HepG2 (cell line): ENCODE measurements at regions not wholly inside any gene's neighbourhood (a gene's known extent, or its start where the extent isn't known, plus 50 kb on each side); places are given as distances from the start of the nearest gene placed in this dataset.

ENCODE experiments used
- ATAC-seq: fragments of 200-7000 bp; cut with Tn5 transposase; 3 replicates; pipeline ENCODE4 v1.9.1; 2020; ENCODE audit warnings: mild to moderate bottlenecking, moderate library complexity
- BruUV-seq: library from RNA; stranded (reverse); fragments of 400-500 nt; replicated peaks from 2 replicates; lab custom pipeline; 2021; lab: Mats Ljungman, UMichigan
- CTCF ChIA-PET: fragments of 300-600 bp; formaldehyde crosslinking; extraction: SDS; loops from one replicate; lab custom pipeline; 2021; ENCODE audit warnings: low total read pairs, inconsistent platforms, low intra/inter-chr PET ratio; lab: Yijun Ruan, JAX
- POLR2A ChIA-PET: fragments of 350-600 bp; sonication (Branson Sonifier 250); formaldehyde crosslinking; loops from one replicate; lab custom pipeline; 2020; ENCODE audit warnings: antibody characterized with exemption, inconsistent platforms; lab: Yijun Ruan, JAX
- DNase-seq: peaks from one replicate; pipeline ENCODE4 v3.0.0-alpha.2; 2015; ENCODE audit warnings: low spot score
- FAIRE-seq: peaks from 3 replicates; lab custom pipeline; 2011; peaks lifted over from hg19 to GRCh38; lab: Jason Lieb, UNC
- H2AFZ ChIP-seq: one replicate; pipeline ENCODE4 v1.6.1; 2011; ENCODE audit warnings: low read length, inconsistent platforms
- H3K27ac ChIP-seq: fragments of 300-600 bp; 3 replicates; pipeline ENCODE4 v1.8.0; 2011; ENCODE audit warnings: mixed run types, mild to moderate bottlenecking, mixed read lengths, low read length, inconsistent platforms; ENCODE audit not compliant: insufficient read depth; ENCODE audit errors: extremely low read length
- H3K27me3 ChIP-seq, 2 experiments: fragments of 200-600 bp in 1 of 2; 2 replicates in 1 of 2; 3 replicates in 1 of 2; pipeline versions ENCODE4 v1.6.0 to v1.8.0; 2011; ENCODE audit warnings: low read length in 2 of 2, mild to moderate bottlenecking in 2 of 2, moderate library complexity in 2 of 2, inconsistent platforms in 1 of 2; ENCODE audit not compliant: insufficient read depth in 2 of 2, control insufficient read depth in 1 of 2
- H3K36me3 ChIP-seq, 2 experiments: fragments of 200-600 bp in 1 of 2; replicated peaks in 1 of 2; 2 replicates in 1 of 2; 3 replicates in 1 of 2; pipeline versions ENCODE4 v1.5.1 to v1.8.0; 2011; ENCODE audit warnings: low read length in 2 of 2, inconsistent platforms in 1 of 2; ENCODE audit not compliant: insufficient read depth in 2 of 2, control insufficient read depth in 1 of 2
- H3K4me1 ChIP-seq: 2 replicates; pipeline ENCODE4 v1.5.1; 2012; ENCODE audit warnings: low read length, inconsistent platforms; ENCODE audit not compliant: insufficient read depth
- H3K4me2 ChIP-seq: 2 replicates; pipeline ENCODE4 v1.6.0; 2011; ENCODE audit warnings: low read depth, low read length, inconsistent platforms
- H3K4me3 ChIP-seq, 3 experiments: fragments of 200-600 bp in 1 of 3; sonication (generic), shearing (Covaris generic) in 1 of 3; replicated peaks in 1 of 3; 2 replicates each; pipeline ENCODE4 v1.5.1; 2011 to 2016; ENCODE audit warnings: low read length in 3 of 3, inconsistent platforms in 2 of 3, low read depth in 2 of 3, mild to moderate bottlenecking in 2 of 3, control low read depth in 1 of 3, mixed read lengths in 1 of 3; ENCODE audit not compliant: insufficient read depth in 1 of 3
- H3K79me2 ChIP-seq: one replicate; pipeline ENCODE4 v1.6.1; 2011; ENCODE audit warnings: low read length, inconsistent platforms; ENCODE audit not compliant: insufficient read depth
- H3K9ac ChIP-seq: 2 replicates; pipeline ENCODE4 v1.6.0; 2011; ENCODE audit warnings: mild to moderate bottlenecking, low read depth, low read length, inconsistent platforms; ENCODE audit not compliant: insufficient read depth
- H3K9me3 ChIP-seq: 2 replicates; pipeline ENCODE4 v1.5.1; 2012; ENCODE audit warnings: mild to moderate bottlenecking, low read length
- H4K20me1 ChIP-seq: 2 replicates; pipeline ENCODE4 v1.6.0; 2011; ENCODE audit warnings: inconsistent platforms, mild to moderate bottlenecking, low read length, moderate library complexity; ENCODE audit not compliant: insufficient read depth
- CBX5 ChIP-seq: sonication (generic); formaldehyde crosslinking; IDR thresholded peaks from 2 replicates; pipeline ENCODE4 v1.4.0; 2020; ENCODE audit warnings: missing genetic modification reagents, borderline replicate concordance
- EP300 ChIP-seq, 3 experiments: sonication (generic) in 1 of 3; formaldehyde crosslinking in 1 of 3; IDR thresholded peaks; 2 replicates each; pipeline versions ENCODE4 v1.5.1 to v1.6.1; 2011 to 2020; ENCODE audit warnings: low read depth in 2 of 3, low read length in 2 of 3, borderline replicate concordance in 1 of 3, improper control_type of control experiment in 1 of 3, mild to moderate bottlenecking in 1 of 3, missing genetic modification reagents in 1 of 3, moderate library complexity in 1 of 3
- ETS1 ChIP-seq: sonication (generic); formaldehyde crosslinking; IDR thresholded peaks from 2 replicates; pipeline ENCODE4 v1.4.0; 2020; ENCODE audit warnings: missing genetic modification reagents
- FOXK1 ChIP-seq: sonication (generic); formaldehyde crosslinking; IDR thresholded peaks from 2 replicates; pipeline ENCODE4 v1.4.0; 2020; ENCODE audit warnings: low read depth, missing genetic modification reagents, borderline replicate concordance
- GABPB1 ChIP-seq: IDR thresholded peaks from 2 replicates; pipeline ENCODE4 v1.6.1; 2016; ENCODE audit warnings: mild to moderate bottlenecking, missing genetic modification reagents, moderate library complexity, missing compliant biosample characterization
- JUNB ChIP-seq: sonication (generic); formaldehyde crosslinking; IDR thresholded peaks from 2 replicates; pipeline ENCODE4 v1.8.0; 2022; ENCODE audit warnings: missing genetic modification reagents, mild to moderate bottlenecking, borderline replicate concordance
- MAFF ChIP-seq: IDR thresholded peaks from 2 replicates; pipeline ENCODE4 v1.6.1; 2011; ENCODE audit warnings: low read depth, low read length, improper control_type of control experiment
- PLRG1 ChIP-seq: fragments of 450-650 bp; conservative IDR thresholded peaks from 2 replicates; pipeline ENCODE4 v1.6.1; 2016
- RCOR2 ChIP-seq: IDR thresholded peaks from 2 replicates; pipeline ENCODE4 v1.6.1; 2016; ENCODE audit warnings: missing biosample characterization, missing genetic modification reagents
- SSRP1 ChIP-seq: IDR thresholded peaks from 2 replicates; pipeline ENCODE4 v1.6.1; 2016; ENCODE audit warnings: control low read depth
- ZBTB42 ChIP-seq: sonication (generic); formaldehyde crosslinking; IDR thresholded peaks from 2 replicates; pipeline ENCODE4 v1.5.0; 2020; ENCODE audit warnings: mild to moderate bottlenecking, missing genetic modification reagents
- ZFP37 ChIP-seq: sonication (generic); formaldehyde crosslinking; IDR thresholded peaks from 2 replicates; pipeline ENCODE4 v1.4.0; 2020; ENCODE audit warnings: missing genetic modification reagents, borderline replicate concordance
- ZNF205 ChIP-seq: IDR thresholded peaks from 2 replicates; pipeline ENCODE4 v1.6.1; 2018; ENCODE audit warnings: missing biosample characterization, missing genetic modification reagents
- ZNF333 ChIP-seq: sonication (generic); formaldehyde crosslinking; IDR thresholded peaks from 2 replicates; pipeline ENCODE4 v1.4.0; 2020; ENCODE audit warnings: mild to moderate bottlenecking, missing genetic modification reagents, borderline replicate concordance
- ZNF513 ChIP-seq: sonication (generic); formaldehyde crosslinking; conservative IDR thresholded peaks from 2 replicates; pipeline ENCODE4 v1.5.0; 2020; ENCODE audit warnings: missing genetic modification reagents
- WGBS: methylation state at CpG from one replicate; pipeline ENCODE4 v1.1.6; 2017; ENCODE audit warnings: low lambda C conversion rate; 5-methylcytosine and 5-hydroxymethylcytosine counted together
- in situ Hi-C: cut with HindIII; loops from 2 replicates; pipeline ENCODE4 v1.10.0; 2017; ENCODE audit warnings: low pct_unique_long_range_greater_than_20kb; ENCODE audit not compliant: extremely low pct_ligation_motif_present
- intact Hi-C: fragments of 100-400 bp; cut with micrococcal nuclease; formaldehyde crosslinking; loops from one replicate; pipeline ENCODE4 v1.10.0; 2022; ENCODE audit not compliant: unreplicated experiment

- TF ChIP-seq MAFF (peak; percentile 41; the same call in 1 of the 2 replicates), ZBTB42 (CRISPR knock-in tag) (no peak), SSRP1 (CRISPR knock-in tag) (no peak)
These were observed 400.0 kb downstream of the PLA2G4A start (continued) for GRCh38 chr1:187228790-187229189.

DNA sequence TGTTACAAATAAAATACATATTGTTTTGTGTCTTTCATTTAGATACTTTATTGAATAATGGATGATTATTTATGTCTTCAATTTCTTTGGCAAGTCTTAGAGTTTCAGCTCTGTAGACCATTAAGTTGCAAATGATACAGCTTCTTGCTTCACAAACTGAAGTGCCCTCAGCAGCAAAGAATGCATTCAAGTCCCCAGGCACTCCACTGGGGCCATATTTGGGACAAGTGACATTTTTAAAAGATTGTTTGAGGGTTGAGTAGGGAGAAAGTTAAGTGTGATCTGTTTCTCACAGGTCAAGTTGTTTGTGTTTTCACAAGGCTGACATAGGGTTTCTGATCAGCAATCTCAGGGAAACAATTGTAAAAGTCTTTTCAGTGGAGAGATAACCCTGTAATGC is 400.7 kb downstream of the PLA2G4A start:
- CTCF ChIA-PET = no interaction called here
- POLR2A ChIA-PET = no interaction called here
- Histone ChIP-seq H4K20me1 (no peaks in the 10 kb centered on the region), H3K27me3 (no peaks in the 10 kb centered on the region), H3K36me3 (no peaks in the 10 kb centered on the region), H3K79me2 (no peaks in the 10 kb centered on the region), H3K27ac (no peak overlapping the region), H2AFZ (no peak overlapping the region), H3K4me2 (no peak overlapping the region), H3K9ac (no peak overlapping the region), H3K4me1 (no peaks in the 10 kb centered on the region), H3K9me3 (no peaks in the 10 kb centered on the region), H3K4me3 (no peak overlapping the region)
- no peak for FAIRE-seq
- no TSS peak for BruUV-seq
- DNase-seq = no peak
- in situ Hi-C loops = no loop called here
- no peak for ATAC-seq
- intact Hi-C loops = no loop called here
- TF ChIP-seq PLRG1 (no peak), RCOR2 (no peak), FOXK1 (CRISPR knock-in tag) (no peak), ZNF333 (CRISPR knock-in tag) (no peak)

GRCh38 chr1:187234706-187235105 is 406.0 kb downstream of the PLA2G4A start:
- no TSS peak for BruUV-seq
- ChIA-PET CTCF (no interaction called here), POLR2A (no interaction called here)
- TF ChIP-seq ZNF205 (CRISPR knock-in tag) (no peak), EP300 (IDR thresholded peaks at IDR 0.05; ENCODE audit: low read depth in 2 of 2, low read length in 2 of 2) (no peak), EP300 (CRISPR knock-in tag; IDR thresholded peaks at IDR 0.05; ENCODE audit: borderline replicate concordance) (no peak), ZFP37 (CRISPR knock-in tag) (no peak), ETS1 (CRISPR knock-in tag) (no peak), CBX5 (CRISPR knock-in tag) (no peak), GABPB1 (CRISPR knock-in tag) (no peak), JUNB (CRISPR knock-in tag) (no peak), ZNF513 (CRISPR knock-in tag) (no peak)

More at GRCh38 chr1:187234706-187235105, 406.0 kb downstream of the PLA2G4A start:
- ATAC-seq = no peak
- intact Hi-C loops = no loop called here
- H3K36me3 ChIP-seq = no peaks in the 10 kb centered on the region
- WGBS = 0% methylated on average over 1 of the region's 1 CpG
- no peaks in the 10 kb centered on the region for H3K27me3 ChIP-seq
- no peaks in the 10 kb centered on the region for H4K20me1 ChIP-seq
- in situ Hi-C loops = no loop called here
- FAIRE-seq = no peak
- H3K27ac ChIP-seq = no peak overlapping the region
- no peak overlapping the region for H3K4me3 ChIP-seq
- H3K9ac ChIP-seq = no peak overlapping the region
- H3K4me1 ChIP-seq = no peaks in the 10 kb centered on the region
- H3K4me2 ChIP-seq = no peak overlapping the region
- no peak overlapping the region for H2AFZ ChIP-seq
- no peak for DNase-seq
- no peaks in the 10 kb centered on the region for H3K79me2 ChIP-seq
- no peaks in the 10 kb centered on the region for H3K9me3 ChIP-seq
